ENCODE measurements at regions not wholly inside any gene's neighbourhood (a gene's known extent, or its start where the extent isn't known, plus 50 kb on each side); places are given as distances from the start of the nearest gene placed in this dataset.

- TF ChIP-seq POLR2A (IDR thresholded peaks at IDR 0.05; ENCODE audit: low read depth): no peak
- TF ChIP-seq CTCF (IDR thresholded peaks at IDR 0.05): no peak
These were observed 655.1 kb downstream of the VRK1 start for GRCh38 chr14:97452314-97452713.
